SU-DHL-6 (cell line): ENCODE measurements at regions not wholly inside any gene's neighbourhood (a gene's known extent, or its start where the extent isn't known, plus 50 kb on each side); places are given as distances from the start of the nearest gene placed in this dataset.

Experiments used
- CTCF ChIP-seq: fragments of 200-600 bp; sonication (generic); IDR thresholded peaks from one replicate; pipeline ENCODE4 v1.5.1; 2017; ENCODE audit warnings: antibody characterized with exemption, mild to moderate bottlenecking, low read length, moderate library complexity; ENCODE audit not compliant: insufficient read depth, poor library complexity, severe bottlenecking
- EZH2phosphoT487 ChIP-seq: fragments of 200-600 bp; sonication (generic), shearing (Covaris generic); conservative IDR thresholded peaks from 2 replicates; pipeline ENCODE4 v1.6.1; 2018; ENCODE audit warnings: mild to moderate bottlenecking, antibody characterized with exemption, low read length, moderate library complexity, mixed read lengths

DNA sequence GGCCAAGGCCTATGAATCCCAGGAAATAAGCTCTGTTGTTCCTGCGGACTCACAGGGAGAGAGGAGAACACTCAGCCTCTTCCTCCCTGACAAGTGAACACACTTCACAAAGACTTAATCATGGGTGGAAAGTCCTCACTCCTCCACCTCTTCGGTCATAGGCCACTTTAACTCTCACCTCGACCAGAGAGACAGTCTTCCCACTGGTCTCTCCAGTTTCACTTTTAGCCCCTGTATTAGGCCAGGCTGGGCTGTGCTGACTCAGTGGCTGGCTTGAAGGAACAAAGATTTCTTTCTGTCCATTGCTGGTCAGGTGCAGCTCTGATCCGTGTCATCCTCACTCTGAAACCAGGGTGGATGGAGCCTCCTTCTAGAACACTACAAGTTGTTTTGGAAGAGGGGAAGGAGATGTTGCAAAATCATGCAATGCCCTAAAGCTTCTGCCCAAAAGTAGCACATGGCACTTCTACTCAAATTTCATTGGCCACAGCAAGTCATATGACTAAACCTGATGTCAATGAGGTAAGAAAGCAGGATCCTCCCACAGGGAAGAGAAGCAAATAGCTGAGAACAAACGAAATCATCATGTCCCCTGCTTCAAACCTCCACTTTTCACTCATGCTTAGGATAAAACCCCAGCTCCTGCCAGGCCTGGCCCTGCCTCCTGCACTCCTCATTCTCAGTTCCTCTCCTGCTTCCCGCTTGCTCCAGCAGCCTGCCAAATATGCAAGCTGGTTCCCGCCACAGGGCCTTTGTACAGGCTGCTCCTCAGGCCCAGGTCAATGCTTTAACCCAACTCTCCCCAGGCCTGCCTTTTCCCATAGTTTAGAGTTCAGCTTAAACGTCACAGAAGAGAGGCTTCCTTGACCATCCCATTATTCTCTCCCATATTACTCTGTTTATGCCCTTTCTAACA, 150.5 kb upstream of the RUNX3 start:
- TF ChIP-seq CTCF (no peak), EZH2phosphoT487 (no peak)
